ENCODE measurements at regions not wholly inside any gene's neighbourhood (a gene's known extent, or its start where the extent isn't known, plus 50 kb on each side); places are given as distances from the start of the nearest gene placed in this dataset.

DNA sequence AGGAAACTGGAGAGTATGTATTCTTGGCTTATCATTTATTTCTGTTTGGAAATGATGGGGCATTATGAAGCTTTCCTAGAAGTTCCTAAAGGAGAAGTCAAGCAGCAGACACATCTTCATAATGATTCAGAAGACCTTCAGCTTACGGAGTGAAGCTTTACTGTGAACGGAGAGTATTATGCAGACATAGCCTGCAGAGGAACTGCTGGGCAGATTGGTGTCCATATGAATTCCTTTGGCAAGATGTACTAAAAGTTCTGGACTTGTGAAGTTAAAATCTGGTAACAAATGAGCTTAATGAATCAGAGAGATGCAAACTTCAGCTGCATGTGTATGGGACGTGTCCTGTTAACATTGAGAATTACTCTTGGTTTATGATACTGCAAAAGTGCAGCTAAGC is 60.1 kb downstream of the NABP1 start:
- Histone ChIP-seq H3K4me1 (no peaks in the 10 kb centered on the region), H3K27me3 (ENCODE audit: insufficient read depth in 3 of 3, low read length in 2 of 3) (no peaks in the 10 kb centered on the region), H3K4me3 (no peak overlapping the region), H3K27ac (no peak overlapping the region), H3K9me3 (no peaks in the 10 kb centered on the region), H3K36me3 (ENCODE audit: insufficient read depth in 1 of 2, low read depth in 1 of 2) (no peaks in the 10 kb centered on the region)
- no peak for DNase-seq
- no peak for ATAC-seq
- 84 to 89% (median 87%) methylated on average over 3 of the region's 3 CpGs for WGBS, 3 donors
- TF ChIP-seq, protein P1, sequence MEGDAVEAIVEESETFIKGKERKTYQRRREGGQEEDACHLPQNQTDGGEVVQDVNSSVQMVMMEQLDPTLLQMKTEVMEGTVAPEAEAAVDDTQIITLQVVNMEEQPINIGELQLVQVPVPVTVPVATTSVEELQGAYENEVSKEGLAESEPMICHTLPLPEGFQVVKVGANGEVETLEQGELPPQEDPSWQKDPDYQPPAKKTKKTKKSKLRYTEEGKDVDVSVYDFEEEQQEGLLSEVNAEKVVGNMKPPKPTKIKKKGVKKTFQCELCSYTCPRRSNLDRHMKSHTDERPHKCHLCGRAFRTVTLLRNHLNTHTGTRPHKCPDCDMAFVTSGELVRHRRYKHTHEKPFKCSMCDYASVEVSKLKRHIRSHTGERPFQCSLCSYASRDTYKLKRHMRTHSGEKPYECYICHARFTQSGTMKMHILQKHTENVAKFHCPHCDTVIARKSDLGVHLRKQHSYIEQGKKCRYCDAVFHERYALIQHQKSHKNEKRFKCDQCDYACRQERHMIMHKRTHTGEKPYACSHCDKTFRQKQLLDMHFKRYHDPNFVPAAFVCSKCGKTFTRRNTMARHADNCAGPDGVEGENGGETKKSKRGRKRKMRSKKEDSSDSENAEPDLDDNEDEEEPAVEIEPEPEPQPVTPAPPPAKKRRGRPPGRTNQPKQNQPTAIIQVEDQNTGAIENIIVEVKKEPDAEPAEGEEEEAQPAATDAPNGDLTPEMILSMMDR (IDR thresholded peaks at IDR 0.05), result no peak
- intact Hi-C loops (cut with DNase I), result no loop called here

DNA sequence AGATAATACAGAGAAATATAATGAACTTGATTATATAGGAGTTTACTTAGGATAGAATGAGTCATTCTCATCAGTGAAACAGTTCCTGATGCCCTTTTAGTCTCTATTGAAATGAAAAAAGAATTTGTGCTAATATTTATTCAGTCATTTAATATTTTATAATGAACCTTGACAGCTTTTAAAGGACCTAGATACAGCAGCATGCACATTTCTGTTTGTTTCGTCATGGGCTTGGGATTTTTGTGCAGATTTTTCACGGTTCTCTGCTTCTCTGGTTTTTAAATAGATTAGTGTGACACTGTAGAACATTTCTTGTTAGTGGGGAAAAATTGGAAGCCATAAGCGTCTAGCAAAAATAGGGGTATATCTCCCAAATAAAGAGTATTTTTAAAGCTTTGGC is 60.7 kb downstream of the NABP1 start:
- no peaks in the 10 kb centered on the region for H3K4me1 ChIP-seq
- 25 to 51% (median 36%) methylated on average over 3 of the region's 3 CpGs for WGBS, 3 donors
- no peak overlapping the region for H3K4me3 ChIP-seq
- intact Hi-C loops (cut with DNase I), result no loop called here
- TF ChIP-seq, protein P1 (IDR thresholded peaks at IDR 0.05), result no peak
- H3K27ac ChIP-seq, result no peak overlapping the region
- no peaks in the 10 kb centered on the region for H3K27me3 ChIP-seq (ENCODE audit: insufficient read depth in 3 of 3, low read length in 2 of 3)
- ATAC-seq (no peak), DNase-seq (no peak)
- no peaks in the 10 kb centered on the region for H3K9me3 ChIP-seq
- no peaks in the 10 kb centered on the region for H3K36me3 ChIP-seq (ENCODE audit: insufficient read depth in 1 of 2, low read depth in 1 of 2)

DNA sequence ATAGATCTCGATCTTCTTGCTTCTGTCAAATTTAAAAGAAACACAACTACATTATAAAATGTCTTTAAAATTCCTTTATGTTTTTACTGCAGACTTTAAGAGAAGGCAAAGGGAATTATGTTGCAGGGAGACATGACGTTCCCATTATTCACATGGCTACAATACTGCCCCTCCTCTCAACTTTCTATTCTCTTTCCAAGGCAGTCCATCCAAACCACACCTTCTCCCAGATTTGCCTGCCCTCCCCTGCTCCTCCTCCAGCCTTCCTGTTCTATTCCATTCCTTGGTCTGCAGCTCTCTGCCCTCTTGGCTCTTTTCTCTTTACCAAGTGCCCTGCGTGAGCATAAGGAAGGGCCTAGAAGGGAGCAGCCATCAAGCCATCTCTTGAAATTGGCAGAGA is 61.3 kb downstream of the NABP1 start:
- Histone ChIP-seq H3K27ac (no peak overlapping the region), H3K4me3 (peak overlapping the region; percentile 7), H3K27me3 (ENCODE audit: insufficient read depth in 3 of 3, low read length in 2 of 3) (no peaks in the 10 kb centered on the region), H3K4me1 (no peaks in the 10 kb centered on the region), H3K9me3 (no peaks in the 10 kb centered on the region), H3K36me3 (ENCODE audit: insufficient read depth in 1 of 2, low read depth in 1 of 2) (no peaks in the 10 kb centered on the region)
- ATAC-seq (peak in 1 of 4 donors; percentile 47), DNase-seq (no peak)
- TF ChIP-seq, protein P1 (IDR thresholded peaks at IDR 0.05), result no peak
- intact Hi-C loops (cut with DNase I), result no loop called here
- 24 to 35% (median 30%) methylated on average over 3 of the region's 3 CpGs for WGBS, 3 donors

DNA sequence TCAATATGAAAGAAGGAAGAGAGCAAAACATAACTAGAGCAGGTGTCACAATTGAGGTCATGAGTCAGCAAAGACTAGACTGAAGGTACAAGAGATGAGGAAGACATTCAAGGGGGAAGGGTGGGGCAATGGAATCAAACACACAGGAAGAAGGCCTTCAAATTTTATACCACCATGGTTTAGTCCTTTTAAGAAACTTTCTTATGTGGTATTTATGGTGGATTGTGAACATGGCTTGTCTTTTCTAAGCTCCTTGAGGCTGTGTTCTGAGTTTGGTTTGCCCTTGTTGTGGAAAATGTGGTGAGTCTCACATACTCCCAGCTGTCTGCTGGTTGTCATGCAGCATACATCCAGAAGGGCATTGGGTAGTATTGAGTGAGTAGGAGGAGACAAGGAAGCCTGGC is 62.1 kb downstream of the NABP1 start:
- ATAC-seq, result no peak
- Histone ChIP-seq H3K4me1 (no peaks in the 10 kb centered on the region), H3K4me3 (no peak overlapping the region), H3K27ac (no peak overlapping the region), H3K27me3 (ENCODE audit: insufficient read depth in 3 of 3, low read length in 2 of 3) (no peaks in the 10 kb centered on the region), H3K9me3 (no peaks in the 10 kb centered on the region), H3K36me3 (ENCODE audit: insufficient read depth in 1 of 2, low read depth in 1 of 2) (no peaks in the 10 kb centered on the region)
- TF ChIP-seq, protein P1 (IDR thresholded peaks at IDR 0.05), result no peak
- no peak for DNase-seq
- intact Hi-C loops (cut with DNase I), result no loop called here

DNA sequence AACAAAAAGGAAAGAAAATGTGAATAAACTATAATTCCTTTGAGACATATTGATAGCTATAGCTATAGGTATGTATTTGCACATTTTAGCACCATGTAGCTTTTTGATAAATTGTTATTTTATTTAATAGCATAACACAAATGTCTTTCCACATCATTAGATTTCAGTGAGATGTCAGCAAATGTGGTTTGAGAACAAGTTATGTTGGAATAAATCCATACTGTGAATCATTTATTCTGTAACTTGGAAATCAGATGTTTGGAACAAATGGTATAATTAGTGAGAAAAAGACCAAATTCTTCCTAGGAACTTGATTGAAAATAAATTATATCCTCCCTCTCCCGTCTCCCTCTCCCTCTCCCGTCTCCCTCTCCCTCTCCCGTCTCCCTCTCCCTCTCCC is 62.8 kb downstream of the NABP1 start:
- TF ChIP-seq, protein P1 (IDR thresholded peaks at IDR 0.05), result no peak

More for the DNA sequence above, 62.8 kb downstream of the NABP1 start:
- Histone ChIP-seq H3K9me3 (no peaks in the 10 kb centered on the region), H3K27ac (no peak overlapping the region), H3K36me3 (ENCODE audit: insufficient read depth in 1 of 2, low read depth in 1 of 2) (no peaks in the 10 kb centered on the region), H3K4me3 (no peak overlapping the region), H3K27me3 (ENCODE audit: insufficient read depth in 3 of 3, low read length in 2 of 3) (no peaks in the 10 kb centered on the region), H3K4me1 (no peaks in the 10 kb centered on the region)
- WGBS, 3 donors, result 23 to 67% (median 40%) methylated on average over 1 to 3 of the region's 3 CpGs
- DNase-seq (no peak), ATAC-seq (no peak)
- intact Hi-C loops (cut with DNase I), result no loop called here
